Endodermal cell (in vitro differentiated cells): ENCODE measurements at regions not wholly inside any gene's neighbourhood (a gene's known extent, or its start where the extent isn't known, plus 50 kb on each side); places are given as distances from the start of the nearest gene placed in this dataset.

Experiments
- DNase-seq: peaks from one replicate; pipeline ENCODE4 v3.0.0-alpha.2; 2017
- H3K27ac ChIP-seq: 2 replicates; pipeline ENCODE4 v1.5.1; 2013; ENCODE audit warnings: mild to moderate bottlenecking, low read depth, low read length, moderate library complexity
- H3K27me3 ChIP-seq: 2 replicates; pipeline ENCODE4 v1.6.1; 2013; ENCODE audit warnings: mild to moderate bottlenecking, low read length, moderate library complexity; ENCODE audit not compliant: insufficient read depth, control insufficient read depth, poor library complexity, severe bottlenecking
- H3K36me3 ChIP-seq: 2 replicates; pipeline ENCODE4 v1.7.0; 2013; ENCODE audit warnings: mild to moderate bottlenecking, low read length, moderate library complexity; ENCODE audit not compliant: control insufficient read depth, insufficient read depth
- H3K4me1 ChIP-seq: one replicate; pipeline ENCODE4 v1.7.0; 2013; ENCODE audit warnings: low read length; ENCODE audit not compliant: control insufficient read depth, insufficient read depth
- H3K4me3 ChIP-seq: 2 replicates; pipeline ENCODE4 v1.5.1; 2013; ENCODE audit warnings: mild to moderate bottlenecking, low read length, moderate library complexity
- H3K9ac ChIP-seq: 2 replicates; pipeline ENCODE4 v1.6.1; 2013; ENCODE audit warnings: mild to moderate bottlenecking, low read length, moderate library complexity; ENCODE audit not compliant: poor library complexity, severe bottlenecking; ENCODE audit errors: extremely low read depth
- H3K9me3 ChIP-seq: 2 replicates; pipeline ENCODE4 v1.6.1; 2013; ENCODE audit warnings: mild to moderate bottlenecking, low read length, moderate library complexity; ENCODE audit not compliant: control insufficient read depth
- H3K27ac Mint-ChIP-seq: 2 replicates; pipeline ENCODE4 v1.8.0; 2020; ENCODE audit warnings: mixed read lengths
- H3K27me3 Mint-ChIP-seq: 2 replicates; pipeline ENCODE4 v1.8.0; 2021; ENCODE audit warnings: mild to moderate bottlenecking, mixed read lengths; ENCODE audit not compliant: insufficient read depth
- H3K36me3 Mint-ChIP-seq: 2 replicates; pipeline ENCODE4 v1.8.0; 2020; ENCODE audit warnings: low read depth, mixed read lengths
- H3K4me1 Mint-ChIP-seq: 2 replicates; pipeline ENCODE4 v1.8.0; 2020; ENCODE audit warnings: mixed read lengths
- H3K4me3 Mint-ChIP-seq: 2 replicates; pipeline ENCODE4 v1.8.0; 2020; ENCODE audit warnings: mild to moderate bottlenecking, moderate library complexity, mixed read lengths
- H3K9me3 Mint-ChIP-seq: 2 replicates; pipeline ENCODE4 v1.8.0; 2020; ENCODE audit warnings: mild to moderate bottlenecking, mixed read lengths
- CTCF ChIP-seq: fragments of 200-600 bp; sonication (generic); conservative IDR thresholded peaks from 2 replicates; pipeline ENCODE4 v1.5.0; 2021; ENCODE audit warnings: antibody characterized with exemption, mild to moderate bottlenecking
- WGBS, 2 experiments: methylation state at CpG; one replicate each; pipeline versions ENCODE4 v1.1.5 to v1.1.7; 2013; ENCODE audit warnings: missing lambda C conversion rate in 2 of 2, mixed read lengths in 1 of 2; ENCODE audit not compliant: insufficient coverage in 1 of 2, insufficient read length in 1 of 2; 5-methylcytosine and 5-hydroxymethylcytosine counted together

- Mint-ChIP-seq H3K27ac (no peak overlapping the region), H3K27me3 (peaks cover 8% of the 10 kb centered on the region), H3K4me1 (peaks cover 9% of the 10 kb centered on the region), H3K36me3 (no peaks in the 10 kb centered on the region), H3K9me3 (no peaks in the 10 kb centered on the region), H3K4me3 (no peak overlapping the region)
- H3K27ac ChIP-seq, result no peak overlapping the region
- H3K4me1 ChIP-seq, result no peaks in the 10 kb centered on the region
- H3K4me3 ChIP-seq, result no peak overlapping the region
- no peaks in the 10 kb centered on the region for H3K9me3 ChIP-seq
- 95 to 97% methylated on average over 5 to 7 of the region's 7 CpGs for WGBS, 2 experiments
- H3K9ac ChIP-seq, result no peak overlapping the region
- no peak for TF ChIP-seq CTCF
- H3K36me3 ChIP-seq, result no peaks in the 10 kb centered on the region
- DNase-seq, result peak; percentile 17
- H3K27me3 ChIP-seq, result no peaks in the 10 kb centered on the region
Measured at GRCh38 chr11:119942583-119943297, 195.2 kb downstream of the TRIM29 start.

GRCh38 chr11:119941636-119942411, 196.1 kb downstream of the TRIM29 start:
- WGBS, 2 experiments, result 78 to 79% methylated on average over 14 to 16 of the region's 16 CpGs
- Mint-ChIP-seq H3K27ac (peak overlapping the region; percentile 18), H3K9me3 (no peaks in the 10 kb centered on the region), H3K36me3 (no peaks in the 10 kb centered on the region), H3K4me3 (no peak overlapping the region), H3K27me3 (peaks cover 4% of the 10 kb centered on the region), H3K4me1 (peaks cover 9% of the 10 kb centered on the region)
- peak; percentile 80 for DNase-seq
- Histone ChIP-seq H3K36me3 (no peaks in the 10 kb centered on the region), H3K4me3 (no peak overlapping the region), H3K4me1 (no peaks in the 10 kb centered on the region), H3K9me3 (no peaks in the 10 kb centered on the region), H3K9ac (no peak overlapping the region), H3K27ac (no peak overlapping the region), H3K27me3 (no peaks in the 10 kb centered on the region)
- TF ChIP-seq CTCF, result peak; percentile 66

GRCh38 chr11:119941171-119941570, 196.7 kb downstream of the TRIM29 start:
- no peaks in the 10 kb centered on the region for H3K27me3 Mint-ChIP-seq
- H3K4me1 Mint-ChIP-seq, result peaks cover 9% of the 10 kb centered on the region
- TF ChIP-seq CTCF, result no peak
- Histone ChIP-seq H3K9me3 (no peaks in the 10 kb centered on the region), H3K27ac (no peak overlapping the region), H3K4me1 (no peaks in the 10 kb centered on the region), H3K9ac (no peak overlapping the region), H3K27me3 (no peaks in the 10 kb centered on the region), H3K4me3 (no peak overlapping the region), H3K36me3 (no peaks in the 10 kb centered on the region)
- no peak overlapping the region for H3K4me3 Mint-ChIP-seq
- H3K36me3 Mint-ChIP-seq, result no peaks in the 10 kb centered on the region
- DNase-seq, result no peak
- H3K27ac Mint-ChIP-seq, result no peak overlapping the region
- WGBS, 2 experiments, result 89 to 91% methylated on average over 6 of the region's 6 CpGs
- no peaks in the 10 kb centered on the region for H3K9me3 Mint-ChIP-seq
